ENCODE measurements at regions not wholly inside any gene's neighbourhood (a gene's known extent, or its start where the extent isn't known, plus 50 kb on each side); places are given as distances from the start of the nearest gene placed in this dataset.

GRCh38 chr4:179625406-179625805 is 2183.2 kb upstream of the AGA start:
- ChIA-PET CTCF (interaction anchor here (0.6 to 0.8 kb wide), 2 partner anchors 20 to 679 kb away, joined by 4 read pairs; no protein-coding TSS in a partner anchor), POLR2A (ENCODE audit: unreplicated experiment) (no interaction called here)
- Histone ChIP-seq H3K36me3 (ENCODE audit: control insufficient read depth, insufficient read depth, low read length) (no peaks in the 10 kb centered on the region), H3K56ac (ENCODE audit: extremely low read depth, insufficient read depth, low read length) (peak overlapping the region; percentile 67), H3K4me3 (ENCODE audit: insufficient read depth, low read depth, low read length) (no peak overlapping the region), H2BK20ac (ENCODE audit: low read depth, low read length) (peak overlapping the region; percentile 81; the same call in 1 of the 2 replicates), H4K20me1 (ENCODE audit: insufficient read depth, low read length) (no peaks in the 10 kb centered on the region), H3K18ac (ENCODE audit: low read depth, low read length) (peak overlapping the region; percentile 88; the same call in 1 of the 2 replicates), H4K91ac (ENCODE audit: insufficient read depth, low read depth, low read length) (peak overlapping the region; percentile 92), H3K14ac (replicated peaks; ENCODE audit: low read depth, low read length) (peak overlapping the region; percentile 93), H3K4me2 (ENCODE audit: low read depth, low read length) (peak overlapping the region; percentile 19; the same call in 1 of the 2 replicates), H2AK9ac (replicated peaks; ENCODE audit: low read depth, low read length, poor library complexity) (no peak overlapping the region), H3K9ac (ENCODE audit: low read depth, low read length) (no peak overlapping the region; the same call in 1 of the 2 replicates), H3K79me1 (ENCODE audit: low read depth in 1 of 2, low read length in 2 of 2) (no peaks in the 10 kb centered on the region), H4K5ac (ENCODE audit: low read depth, low read length) (peak overlapping the region; percentile 47; the same call in 1 of the 2 replicates), H2BK15ac (ENCODE audit: low read depth, low read length) (peak overlapping the region; percentile 90; the same call in 2 of the 3 replicates), H3K4me1 (ENCODE audit: control insufficient read depth, insufficient read depth, low read length) (peaks cover 5% of the 10 kb centered on the region), H3K23ac (ENCODE audit: low read depth, low read length) (peak overlapping the region; percentile 90), H4K8ac (ENCODE audit: low read depth in 2 of 2, low read length in 2 of 2) (peak overlapping the region; percentile 83 to 94), H2BK5ac (ENCODE audit: low read depth, low read length, poor library complexity, severe bottlenecking) (peak overlapping the region; percentile 98), H3K4ac (ENCODE audit: low read depth, low read length) (peak overlapping the region; percentile 90; the same call in 1 of the 2 replicates), H3K9me3 (ENCODE audit: control insufficient read depth, insufficient read depth, low read length) (no peaks in the 10 kb centered on the region), H2AK5ac (ENCODE audit: low read depth, low read length) (0 out of 2 replicates have a peak overlapping the region, but pooled peaks have one; percentile 15), H2BK120ac (ENCODE audit: low read depth, low read length) (peak overlapping the region; percentile 92), H3K27me3 (ENCODE audit: control insufficient read depth, insufficient read depth, low read length) (no peaks in the 10 kb centered on the region), H2AFZ (replicated peaks; ENCODE audit: low read length, poor library complexity) (no peak overlapping the region), H3K9me1 (ENCODE audit: insufficient read depth, low read length) (peaks cover 9% of the 10 kb centered on the region), H3K27ac (ENCODE audit: insufficient read depth, low read length) (peak overlapping the region; percentile 12)
- BruUV-seq (replicated peaks), result no TSS peak
- TF ChIP-seq CTCF (conservative IDR thresholded peaks at IDR 0.05; ENCODE audit: low read depth, low read length) (peak; percentile 51), POLR2A (IDR thresholded peaks at IDR 0.05; ENCODE audit: low read depth, low read length) (no peak), CEBPB (IDR thresholded peaks at IDR 0.05; ENCODE audit: low read depth, low read length) (peak; percentile 74; the same call in 1 of the 2 replicates), RCOR1 (IDR thresholded peaks at IDR 0.05; ENCODE audit: insufficient replicate concordance, low read length) (peak; percentile 15), RAD21 (IDR thresholded peaks at IDR 0.05; ENCODE audit: low read length) (peak; percentile 58), MAZ (IDR thresholded peaks at IDR 0.05; ENCODE audit: borderline replicate concordance, low read depth, low read length) (peak; percentile 12; the same call in 1 of the 2 replicates)
- ATAC-seq (ENCODE audit: low read depth) (peak; percentile 96), DNase-seq (peak; percentile 91)
- WGBS, 2 experiments (ENCODE audit: extremely low coverage in 2 of 2, insufficient read length in 1 of 2), result no CpG with 5 or more reads among the region's 1 CpG
- in situ Hi-C loops (cut with MboI; ENCODE audit: low sequenced_read_pairs), result no loop called here
- dilution Hi-C loops (cut with HindIII; ENCODE audit: low sequenced_read_pairs, unreplicated experiment), result no loop called here
- intact Hi-C loops (cut with micrococcal nuclease), result loop anchor here (2.0 kb wide), 1 partner anchor 21 kb away; no protein-coding TSS in a partner anchor

Measured in IMR-90 (cell line).